Mesothelial cell of epicardium (in vitro differentiated cells): ENCODE measurements at regions not wholly inside any gene's neighbourhood (a gene's known extent, or its start where the extent isn't known, plus 50 kb on each side); places are given as distances from the start of the nearest gene placed in this dataset.

Experiments
- DNase-seq, 2 experiments: peaks; one replicate each; pipeline ENCODE4 v3.0.0; 2021; ENCODE audit warnings: low spot score in 2 of 2; ENCODE audit not compliant: unreplicated experiment in 2 of 2
- H3K27ac Mint-ChIP-seq: 2 replicates; pipeline ENCODE4 v1.8.0; 2021; ENCODE audit warnings: mixed read lengths
- H3K27me3 Mint-ChIP-seq: 2 replicates; pipeline ENCODE4 v1.8.0; 2021; ENCODE audit warnings: low read depth, mixed read lengths
- H3K36me3 Mint-ChIP-seq: 2 replicates; pipeline ENCODE4 v1.8.0; 2021; ENCODE audit warnings: mixed read lengths
- H3K4me1 Mint-ChIP-seq: 2 replicates; pipeline ENCODE4 v1.8.0; 2021; ENCODE audit warnings: mixed read lengths
- H3K4me3 Mint-ChIP-seq: 2 replicates; pipeline ENCODE4 v1.8.0; 2021; ENCODE audit warnings: mild to moderate bottlenecking, moderate library complexity, mixed read lengths
- H3K9me3 Mint-ChIP-seq: 2 replicates; pipeline ENCODE4 v1.8.0; 2021; ENCODE audit warnings: mixed read lengths
- CTCF ChIP-seq: fragments of 200-600 bp; sonication (generic); IDR thresholded peaks from one replicate; pipeline ENCODE4 v1.5.0; 2021; ENCODE audit warnings: antibody characterized with exemption; ENCODE audit not compliant: unreplicated experiment

- Mint-ChIP-seq H3K27me3 (no peaks in the 10 kb centered on the region), H3K36me3 (no peaks in the 10 kb centered on the region), H3K27ac (no peak overlapping the region), H3K9me3 (no peaks in the 10 kb centered on the region), H3K4me1 (peaks cover 10% of the 10 kb centered on the region), H3K4me3 (no peak overlapping the region)
- TF ChIP-seq CTCF = no peak
- no peak for DNase-seq
Observed at GRCh38 chr1:229186373-229187056, 84.4 kb upstream of the RAB4A start.

GRCh38 chr1:229190057-229190575 is 80.8 kb upstream of the RAB4A start:
- Mint-ChIP-seq H3K36me3 (no peaks in the 10 kb centered on the region), H3K4me3 (no peak overlapping the region), H3K4me1 (peaks cover 4% of the 10 kb centered on the region), H3K27ac (no peak overlapping the region), H3K9me3 (no peaks in the 10 kb centered on the region), H3K27me3 (no peaks in the 10 kb centered on the region)
- no peak for TF ChIP-seq CTCF
- no peak for DNase-seq

- Mint-ChIP-seq H3K36me3 (no peaks in the 10 kb centered on the region), H3K27me3 (no peaks in the 10 kb centered on the region), H3K27ac (no peak overlapping the region), H3K4me1 (peaks cover 4% of the 10 kb centered on the region), H3K4me3 (no peak overlapping the region), H3K9me3 (no peaks in the 10 kb centered on the region)
- no peak for DNase-seq
- no peak for TF ChIP-seq CTCF
Observed at GRCh38 chr1:229191066-229191674, 79.7 kb upstream of the RAB4A start.

GRCh38 chr1:229192031-229192430 is 78.9 kb upstream of the RAB4A start:
- no peaks in the 10 kb centered on the region for H3K27me3 Mint-ChIP-seq
- no peak for DNase-seq
- no peaks in the 10 kb centered on the region for H3K36me3 Mint-ChIP-seq
- peaks cover 4% of the 10 kb centered on the region for H3K4me1 Mint-ChIP-seq
- no peak overlapping the region for H3K27ac Mint-ChIP-seq
- no peak overlapping the region for H3K4me3 Mint-ChIP-seq
- no peaks in the 10 kb centered on the region for H3K9me3 Mint-ChIP-seq
- no peak for TF ChIP-seq CTCF

GRCh38 chr1:229192853-229193252 is 78.1 kb upstream of the RAB4A start:
- Mint-ChIP-seq H3K27me3 (no peaks in the 10 kb centered on the region), H3K4me1 (peaks cover 4% of the 10 kb centered on the region), H3K27ac (no peak overlapping the region), H3K4me3 (no peak overlapping the region), H3K36me3 (no peaks in the 10 kb centered on the region), H3K9me3 (no peaks in the 10 kb centered on the region)
- no peak for TF ChIP-seq CTCF
- no peak for DNase-seq
